OCI-M2 (cell line): ENCODE measurements at regions not wholly inside any gene's neighbourhood (a gene's known extent, or its start where the extent isn't known, plus 50 kb on each side); places are given as distances from the start of the nearest gene placed in this dataset.

Experiments
- DNase-seq: peaks from one replicate; lab custom pipeline; 2025; ENCODE audit not compliant: unreplicated experiment; lab: John Stamatoyannopoulos, UW

GRCh38 chr2:42863320-42863719 lies 70.9 kb upstream of the HAAO start:
- DNase-seq = no peak

GRCh38 chr2:42862669-42863185 lies 70.3 kb upstream of the HAAO start:
- DNase-seq = no peak

GRCh38 chr2:42861321-42861720 lies 68.9 kb upstream of the HAAO start:
- no peak for DNase-seq

- DNase-seq = no peak
Measured at GRCh38 chr2:42860319-42861094, 68.1 kb upstream of the HAAO start.

GRCh38 chr2:42859791-42860190 lies 67.4 kb upstream of the HAAO start:
- no peak for DNase-seq

GRCh38 chr2:42859006-42859552 lies 66.7 kb upstream of the HAAO start:
- DNase-seq = peak; percentile 81

GRCh38 chr2:42858140-42859005 lies 66.0 kb upstream of the HAAO start:
- DNase-seq = no peak

GRCh38 chr2:42856891-42857632 lies 64.7 kb upstream of the HAAO start:
- no peak for DNase-seq

GRCh38 chr2:42856106-42856860 lies 63.9 kb upstream of the HAAO start:
- DNase-seq = no peak

- DNase-seq = no peak
Measured at GRCh38 chr2:42855221-42855970, 63.0 kb upstream of the HAAO start.

- DNase-seq = no peak
Measured at GRCh38 chr2:42854207-42854818, 61.9 kb upstream of the HAAO start.

GRCh38 chr2:42853549-42854206 lies 61.3 kb upstream of the HAAO start:
- no peak for DNase-seq

- no peak for DNase-seq
Measured at GRCh38 chr2:42852798-42853197, 60.4 kb upstream of the HAAO start.

- no peak for DNase-seq
Measured at GRCh38 chr2:42851740-42852250, 59.4 kb upstream of the HAAO start.

GRCh38 chr2:42851186-42851585 lies 58.8 kb upstream of the HAAO start:
- DNase-seq = no peak

- DNase-seq = no peak
Measured at GRCh38 chr2:42850016-42850805, 57.8 kb upstream of the HAAO start.

GRCh38 chr2:42849311-42849710 lies 56.9 kb upstream of the HAAO start:
- no peak for DNase-seq
